Prostate gland (tissue), 2 donors: ENCODE measurements at regions not wholly inside any gene's neighbourhood (a gene's known extent, or its start where the extent isn't known, plus 50 kb on each side); places are given as distances from the start of the nearest gene placed in this dataset.

Experiments
- POLR2A ChIP-seq: fragments of 450-650 bp; IDR thresholded peaks from one replicate; pipeline ENCODE4 v1.6.1; 2016; ENCODE audit warnings: antibody characterized with exemption, mild to moderate bottlenecking
- POLR2AphosphoS5 ChIP-seq: sonication (generic); formaldehyde crosslinking; IDR thresholded peaks from one replicate; pipeline ENCODE4 v1.6.1; 2017; ENCODE audit warnings: antibody characterized with exemption
- TF ChIP-seq, protein P1 (sequence below), 4 experiments: fragments of 200-600 bp in 2 of 4; fragments of 450-650 bp in 2 of 4; sonication (generic) in 2 of 4; IDR thresholded peaks; 1 replicate in 3 of 4; 2 replicates in 1 of 4; pipeline ENCODE4 v1.5.1; 2016 to 2019; ENCODE audit warnings: antibody characterized with exemption in 4 of 4, mild to moderate bottlenecking in 2 of 4, moderate library complexity in 2 of 4

DNA sequence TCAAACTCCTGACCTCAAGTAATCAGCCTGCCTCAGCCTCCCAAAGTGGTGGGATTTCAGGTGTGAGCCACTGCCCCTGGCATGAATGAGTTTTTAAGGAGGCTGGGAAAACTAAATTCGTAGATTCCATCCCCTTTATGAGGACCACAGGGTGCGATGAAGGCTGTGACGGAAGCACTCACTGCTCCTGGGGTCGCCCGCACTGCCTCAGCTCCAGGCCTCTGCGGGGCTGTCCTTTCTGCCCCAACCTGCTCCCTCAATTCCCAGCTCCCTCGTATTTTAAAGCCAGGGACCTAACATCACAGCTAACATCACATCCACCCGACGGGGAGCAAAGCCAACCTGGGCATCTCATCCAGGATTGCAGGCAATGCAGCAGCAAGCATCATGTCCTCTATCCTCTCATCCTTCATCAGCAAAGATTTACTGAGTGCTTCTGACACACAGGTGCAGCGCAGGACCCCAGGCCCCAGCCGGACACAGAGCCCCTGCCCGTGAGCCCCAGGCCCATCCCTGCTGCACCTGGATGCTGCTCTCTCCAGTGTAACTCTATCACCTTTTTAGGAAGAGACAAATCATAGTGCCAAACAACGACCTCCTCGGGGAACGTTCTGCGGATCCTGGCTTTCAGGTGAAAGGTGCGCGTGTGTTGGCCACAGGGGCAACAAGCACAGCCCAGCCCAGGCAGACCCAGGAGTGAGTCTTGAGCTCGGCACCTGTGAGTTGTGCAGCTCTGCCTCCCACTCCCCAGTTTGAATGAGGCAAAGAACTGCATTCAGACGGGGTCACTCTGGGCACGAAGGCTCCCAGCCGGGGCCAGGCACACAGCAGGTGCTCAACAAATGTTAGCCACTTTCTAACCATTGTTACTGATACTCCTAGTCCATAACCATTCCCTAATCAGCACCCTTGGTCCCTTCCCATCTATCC lies 134.3 kb downstream of the CRYBB2 start:
- TF ChIP-seq, protein P1, sequence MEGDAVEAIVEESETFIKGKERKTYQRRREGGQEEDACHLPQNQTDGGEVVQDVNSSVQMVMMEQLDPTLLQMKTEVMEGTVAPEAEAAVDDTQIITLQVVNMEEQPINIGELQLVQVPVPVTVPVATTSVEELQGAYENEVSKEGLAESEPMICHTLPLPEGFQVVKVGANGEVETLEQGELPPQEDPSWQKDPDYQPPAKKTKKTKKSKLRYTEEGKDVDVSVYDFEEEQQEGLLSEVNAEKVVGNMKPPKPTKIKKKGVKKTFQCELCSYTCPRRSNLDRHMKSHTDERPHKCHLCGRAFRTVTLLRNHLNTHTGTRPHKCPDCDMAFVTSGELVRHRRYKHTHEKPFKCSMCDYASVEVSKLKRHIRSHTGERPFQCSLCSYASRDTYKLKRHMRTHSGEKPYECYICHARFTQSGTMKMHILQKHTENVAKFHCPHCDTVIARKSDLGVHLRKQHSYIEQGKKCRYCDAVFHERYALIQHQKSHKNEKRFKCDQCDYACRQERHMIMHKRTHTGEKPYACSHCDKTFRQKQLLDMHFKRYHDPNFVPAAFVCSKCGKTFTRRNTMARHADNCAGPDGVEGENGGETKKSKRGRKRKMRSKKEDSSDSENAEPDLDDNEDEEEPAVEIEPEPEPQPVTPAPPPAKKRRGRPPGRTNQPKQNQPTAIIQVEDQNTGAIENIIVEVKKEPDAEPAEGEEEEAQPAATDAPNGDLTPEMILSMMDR (IDR thresholded peaks at IDR 0.05): no peak
- no peak for TF ChIP-seq POLR2AphosphoS5
- no peak for TF ChIP-seq POLR2A
